ENCODE measurements at regions not wholly inside any gene's neighbourhood (a gene's known extent, or its start where the extent isn't known, plus 50 kb on each side); places are given as distances from the start of the nearest gene placed in this dataset.

DNA sequence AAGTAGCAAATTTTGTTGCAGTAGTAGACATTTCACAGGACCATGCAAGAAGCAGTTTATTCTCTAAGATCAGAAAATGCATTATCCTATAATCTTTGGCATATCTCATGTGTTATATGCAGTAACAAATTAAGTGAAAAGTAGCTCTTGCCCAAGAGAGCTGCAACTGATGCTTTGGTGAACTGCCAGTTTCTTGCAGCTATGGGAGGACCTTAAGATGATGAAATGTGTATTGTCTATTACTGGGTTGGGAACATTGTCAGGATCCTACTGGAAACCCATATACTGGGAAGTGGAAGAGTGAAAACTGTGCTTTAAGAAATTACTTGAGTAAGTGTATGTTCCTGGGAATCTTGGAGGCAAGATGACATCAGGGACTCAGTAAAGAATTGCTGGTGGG is 238.8 kb downstream of the DACT1 start:
- no peak for DNase-seq (ENCODE audit: extremely low spot score)
- POLR2A ChIA-PET: no interaction called here
- CTCF ChIA-PET: interaction anchor here (2.9 kb wide), 1 partner anchor 10 kb away, joined by 11 read pairs; no protein-coding TSS in a partner anchor
- TF ChIP-seq, protein P1, sequence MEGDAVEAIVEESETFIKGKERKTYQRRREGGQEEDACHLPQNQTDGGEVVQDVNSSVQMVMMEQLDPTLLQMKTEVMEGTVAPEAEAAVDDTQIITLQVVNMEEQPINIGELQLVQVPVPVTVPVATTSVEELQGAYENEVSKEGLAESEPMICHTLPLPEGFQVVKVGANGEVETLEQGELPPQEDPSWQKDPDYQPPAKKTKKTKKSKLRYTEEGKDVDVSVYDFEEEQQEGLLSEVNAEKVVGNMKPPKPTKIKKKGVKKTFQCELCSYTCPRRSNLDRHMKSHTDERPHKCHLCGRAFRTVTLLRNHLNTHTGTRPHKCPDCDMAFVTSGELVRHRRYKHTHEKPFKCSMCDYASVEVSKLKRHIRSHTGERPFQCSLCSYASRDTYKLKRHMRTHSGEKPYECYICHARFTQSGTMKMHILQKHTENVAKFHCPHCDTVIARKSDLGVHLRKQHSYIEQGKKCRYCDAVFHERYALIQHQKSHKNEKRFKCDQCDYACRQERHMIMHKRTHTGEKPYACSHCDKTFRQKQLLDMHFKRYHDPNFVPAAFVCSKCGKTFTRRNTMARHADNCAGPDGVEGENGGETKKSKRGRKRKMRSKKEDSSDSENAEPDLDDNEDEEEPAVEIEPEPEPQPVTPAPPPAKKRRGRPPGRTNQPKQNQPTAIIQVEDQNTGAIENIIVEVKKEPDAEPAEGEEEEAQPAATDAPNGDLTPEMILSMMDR (IDR thresholded peaks at IDR 0.05; ENCODE audit: control extremely low read depth, extremely low read depth, low read depth, missing control alignments): no peak

GRCh38 chr14:58878439-58879139 is 240.8 kb downstream of the DACT1 start:
- ChIA-PET CTCF (no interaction called here), POLR2A (no interaction called here)
- DNase-seq (ENCODE audit: extremely low spot score): no peak

DNA sequence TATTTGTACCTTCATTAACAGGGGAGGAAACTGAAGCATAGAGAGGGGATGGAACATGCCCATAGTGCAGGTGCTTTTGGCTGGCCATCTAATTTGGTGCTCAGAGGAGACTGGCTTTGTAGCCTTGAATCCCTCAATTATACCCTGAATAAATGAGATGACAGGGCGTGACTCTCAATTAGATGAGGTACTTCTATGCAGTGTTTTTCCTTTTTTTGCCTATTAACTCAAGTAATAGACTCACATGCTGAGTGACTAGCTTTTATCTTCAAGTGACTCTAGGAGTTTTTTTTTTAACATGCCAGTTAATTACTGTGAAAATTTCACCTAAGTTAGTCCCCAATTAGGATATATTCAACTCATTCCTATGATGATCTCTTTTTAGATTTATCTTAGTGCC is 243.7 kb downstream of the DACT1 start:
- POLR2A ChIA-PET: no interaction called here
- CTCF ChIA-PET: interaction anchor here (0.9 to 1.5 kb wide), 3 partner anchors 14 to 30 kb away, joined by 3 read pairs; no protein-coding TSS in a partner anchor
- DNase-seq (ENCODE audit: extremely low spot score): no peak
- TF ChIP-seq, protein P1 (IDR thresholded peaks at IDR 0.05; ENCODE audit: control extremely low read depth, extremely low read depth, low read depth, missing control alignments): no peak

More at GRCh38 chr14:58878439-58879139, 240.8 kb downstream of the DACT1 start:
- TF ChIP-seq, protein P1 (IDR thresholded peaks at IDR 0.05; ENCODE audit: control extremely low read depth, extremely low read depth, low read depth, missing control alignments): no peak

DNA sequence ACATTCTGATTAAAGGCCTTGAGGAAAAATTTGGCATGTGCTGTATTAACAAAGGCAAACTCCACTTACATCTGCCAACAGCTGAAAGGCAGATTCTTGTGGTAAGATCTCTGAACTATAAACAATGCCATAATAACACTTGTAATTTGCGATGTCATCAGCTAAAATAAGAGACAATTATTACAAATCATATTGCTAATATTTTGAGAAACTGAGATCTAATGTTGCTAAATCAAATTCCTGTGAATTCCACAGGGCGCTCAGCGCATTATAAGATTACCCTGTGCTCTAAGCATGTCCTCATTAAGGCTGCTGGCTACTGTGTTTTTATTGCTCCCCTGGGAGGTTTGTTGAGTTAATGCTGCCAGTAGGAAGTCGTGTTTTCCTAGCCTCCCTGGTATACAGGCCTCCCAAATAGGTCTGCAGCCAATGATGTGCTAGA is 244.8 kb downstream of the DACT1 start:
- CTCF ChIA-PET: interaction anchor here (1.0 to 1.5 kb wide), 2 partner anchors 15 to 29 kb away, joined by 3 read pairs; no protein-coding TSS in a partner anchor
- DNase-seq (ENCODE audit: extremely low spot score): no peak
- TF ChIP-seq, protein P1 (IDR thresholded peaks at IDR 0.05; ENCODE audit: control extremely low read depth, extremely low read depth, low read depth, missing control alignments): no peak
- POLR2A ChIA-PET: no interaction called here

DNA sequence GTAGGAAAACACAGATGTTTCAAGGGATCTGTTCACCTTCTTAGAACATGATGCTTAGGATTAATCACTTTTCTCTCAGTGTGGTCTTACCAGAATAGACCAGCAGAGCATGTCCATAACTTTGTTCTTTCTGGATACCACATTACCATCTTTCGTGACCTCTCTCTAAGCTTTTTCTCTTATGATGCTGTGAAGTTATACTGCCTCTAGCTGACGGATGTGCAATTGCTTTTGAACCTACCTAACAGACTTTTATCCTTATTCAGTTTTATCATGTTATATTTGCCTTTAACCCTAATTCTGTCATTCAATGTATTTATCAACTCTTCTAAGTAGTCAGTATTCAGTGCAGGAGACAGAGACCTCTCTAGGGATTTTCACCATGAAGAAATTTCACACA is 246.7 kb downstream of the DACT1 start:
- no peak for DNase-seq (ENCODE audit: extremely low spot score)
- TF ChIP-seq, protein P1 (IDR thresholded peaks at IDR 0.05; ENCODE audit: control extremely low read depth, extremely low read depth, low read depth, missing control alignments): peak; percentile 7
- CTCF ChIA-PET: no interaction called here
- POLR2A ChIA-PET: no interaction called here

- CTCF ChIA-PET: no interaction called here
- TF ChIP-seq, protein P1 (IDR thresholded peaks at IDR 0.05; ENCODE audit: control extremely low read depth, extremely low read depth, low read depth, missing control alignments): no peak
- POLR2A ChIA-PET: no interaction called here
- no peak for DNase-seq (ENCODE audit: extremely low spot score)
Observed at GRCh38 chr14:58887931-58888330, 250.2 kb downstream of the DACT1 start.
